ENCODE measurements at regions not wholly inside any gene's neighbourhood (a gene's known extent, or its start where the extent isn't known, plus 50 kb on each side); places are given as distances from the start of the nearest gene placed in this dataset.
"Not testable (repeated sequence)": the region's sequence is repeated elsewhere in the genome, so short reads cannot be mapped to it uniquely, and the experiment has no call there.

DNA sequence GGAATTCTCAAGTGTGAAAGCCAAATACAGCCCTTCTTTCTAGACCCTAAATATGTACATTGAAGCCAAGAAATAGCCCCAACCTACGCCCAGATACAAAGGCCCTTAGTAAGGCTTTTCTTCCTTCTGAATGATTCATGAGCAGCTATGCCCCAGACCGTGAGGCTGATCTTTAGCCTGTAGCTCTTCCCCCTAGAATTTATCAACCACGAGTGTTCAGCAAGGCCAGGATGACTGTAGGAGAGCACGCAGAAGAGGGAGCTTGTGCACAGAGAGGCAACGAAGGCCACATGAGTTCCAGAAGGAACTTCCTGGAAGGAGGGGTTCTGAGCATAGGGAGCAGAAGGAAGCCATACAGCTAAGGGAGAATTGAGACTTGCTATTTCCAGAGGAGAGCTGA is 53.0 kb upstream of the HABP2 start:
- H3K9me3 ChIP-seq (ENCODE audit: low read length) = peaks cover 5% of the 10 kb centered on the region
- no peaks in the 10 kb centered on the region for H4K20me1 ChIP-seq (ENCODE audit: insufficient read depth)
- H3K27ac ChIP-seq (ENCODE audit: low read length) = no peak overlapping the region

DNA sequence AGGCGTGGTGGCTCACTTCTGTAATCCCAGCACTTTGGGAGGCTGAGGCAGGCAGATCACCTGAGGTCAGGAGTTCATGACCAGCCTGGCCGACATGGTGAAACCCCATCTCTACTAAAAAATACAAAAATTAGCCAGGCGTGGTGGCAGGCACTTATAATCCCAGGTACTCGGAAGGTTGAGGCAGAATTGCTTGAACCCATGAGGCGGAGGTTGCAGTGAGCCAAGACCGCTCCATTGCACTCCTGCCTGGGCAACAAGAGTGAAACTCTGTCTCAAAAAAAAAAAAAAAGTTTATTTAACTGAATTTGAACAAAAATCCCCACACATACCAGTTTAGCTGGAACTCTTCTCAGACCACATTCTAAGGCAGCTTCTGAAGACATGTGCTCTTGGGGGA is 51.8 kb upstream of the HABP2 start:
- H3K9me3 ChIP-seq (ENCODE audit: low read length); H3K27me3 ChIP-seq (ENCODE audit: insufficient read depth, low read depth, low read length); H3K36me3 ChIP-seq (ENCODE audit: insufficient read depth, low read length); H2AFZ ChIP-seq (ENCODE audit: low read depth, low read length); H4K20me1 ChIP-seq (ENCODE audit: insufficient read depth); H3F3A ChIP-seq (ENCODE audit: insufficient read depth, low read length, poor library complexity, severe bottlenecking); H3K79me2 ChIP-seq (replicated peaks; ENCODE audit: insufficient read depth, low read length); H3K9me2 ChIP-seq (ENCODE audit: insufficient read depth, low read length); H3K27ac ChIP-seq (ENCODE audit: low read length); H3K4me3 ChIP-seq (ENCODE audit: low read length); H3K4me2 ChIP-seq (ENCODE audit: low read length); H3K9ac ChIP-seq (ENCODE audit: low read length): not testable (repeated sequence)

More for the DNA sequence above, 53.0 kb upstream of the HABP2 start:
- no peak overlapping the region for H3K4me3 ChIP-seq (ENCODE audit: low read length)
- no peaks in the 10 kb centered on the region for H3K27me3 ChIP-seq (ENCODE audit: insufficient read depth, low read depth, low read length)
- H3K9me2 ChIP-seq (ENCODE audit: insufficient read depth, low read length) = no peaks in the 10 kb centered on the region
- H3K9ac ChIP-seq (ENCODE audit: low read length) = no peak overlapping the region
- H3K4me2 ChIP-seq (ENCODE audit: low read length) = no peak overlapping the region
- no peaks in the 10 kb centered on the region for H3K79me2 ChIP-seq (replicated peaks; ENCODE audit: insufficient read depth, low read length)
- no peaks in the 10 kb centered on the region for H3K36me3 ChIP-seq (ENCODE audit: insufficient read depth, low read length)
- no peak overlapping the region for H2AFZ ChIP-seq (ENCODE audit: low read depth, low read length)
- no peaks in the 10 kb centered on the region for H3F3A ChIP-seq (ENCODE audit: insufficient read depth, low read length, poor library complexity, severe bottlenecking)
- TF ChIP-seq RAD21 (conservative IDR thresholded peaks at IDR 0.05) = no peak
- TF ChIP-seq EP300 (conservative IDR thresholded peaks at IDR 0.05; ENCODE audit: poor library complexity, severe bottlenecking) = no peak
- no peak for TF ChIP-seq EZH2 (IDR thresholded peaks at IDR 0.05; ENCODE audit: borderline replicate concordance, insufficient read depth, low read length, poor library complexity, severe bottlenecking)
- no peak for TF ChIP-seq SMC3 (conservative IDR thresholded peaks at IDR 0.05; ENCODE audit: poor library complexity)
- no peak for TF ChIP-seq TAF1 (IDR thresholded peaks at IDR 0.05; ENCODE audit: low read depth)
- TF ChIP-seq, protein P1, sequence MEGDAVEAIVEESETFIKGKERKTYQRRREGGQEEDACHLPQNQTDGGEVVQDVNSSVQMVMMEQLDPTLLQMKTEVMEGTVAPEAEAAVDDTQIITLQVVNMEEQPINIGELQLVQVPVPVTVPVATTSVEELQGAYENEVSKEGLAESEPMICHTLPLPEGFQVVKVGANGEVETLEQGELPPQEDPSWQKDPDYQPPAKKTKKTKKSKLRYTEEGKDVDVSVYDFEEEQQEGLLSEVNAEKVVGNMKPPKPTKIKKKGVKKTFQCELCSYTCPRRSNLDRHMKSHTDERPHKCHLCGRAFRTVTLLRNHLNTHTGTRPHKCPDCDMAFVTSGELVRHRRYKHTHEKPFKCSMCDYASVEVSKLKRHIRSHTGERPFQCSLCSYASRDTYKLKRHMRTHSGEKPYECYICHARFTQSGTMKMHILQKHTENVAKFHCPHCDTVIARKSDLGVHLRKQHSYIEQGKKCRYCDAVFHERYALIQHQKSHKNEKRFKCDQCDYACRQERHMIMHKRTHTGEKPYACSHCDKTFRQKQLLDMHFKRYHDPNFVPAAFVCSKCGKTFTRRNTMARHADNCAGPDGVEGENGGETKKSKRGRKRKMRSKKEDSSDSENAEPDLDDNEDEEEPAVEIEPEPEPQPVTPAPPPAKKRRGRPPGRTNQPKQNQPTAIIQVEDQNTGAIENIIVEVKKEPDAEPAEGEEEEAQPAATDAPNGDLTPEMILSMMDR (IDR thresholded peaks at IDR 0.05; ENCODE audit: poor library complexity, severe bottlenecking) = no peak
- no peak for TF ChIP-seq REST (IDR thresholded peaks at IDR 0.05; ENCODE audit: borderline replicate concordance)
- no peak for TF ChIP-seq POLR2AphosphoS5 (IDR thresholded peaks at IDR 0.05)
- no peak for TF ChIP-seq MXI1 (conservative IDR thresholded peaks at IDR 0.05; ENCODE audit: poor library complexity, severe bottlenecking)

Small RNAs in the stretch of these regions (small RNA-seq; reads per million reads assigned to genes)
- 0 reads per million in 3 experiments for gene RNU7-165P
